Smooth muscle cell (in vitro differentiated cells): ENCODE measurements at regions not wholly inside any gene's neighbourhood (a gene's known extent, or its start where the extent isn't known, plus 50 kb on each side); places are given as distances from the start of the nearest gene placed in this dataset.

ENCODE experiments used
- DNase-seq: peaks from one replicate; lab custom pipeline; 2025; ENCODE audit not compliant: unreplicated experiment; lab: John Stamatoyannopoulos, UW
- H2AFZ ChIP-seq: fragments of 200-600 bp; sonication (generic); 2 replicates; pipeline ENCODE4 v1.6.0; 2016; ENCODE audit warnings: antibody characterized with exemption, low read depth, mild to moderate bottlenecking
- H3F3A ChIP-seq: fragments of 200-600 bp; sonication (generic); 2 replicates; pipeline ENCODE4 v1.6.0; 2017; ENCODE audit warnings: antibody characterized with exemption, low read depth
- H3K27ac ChIP-seq: fragments of 200-600 bp; sonication (generic); 2 replicates; pipeline ENCODE4 v1.5.1; 2016; ENCODE audit warnings: low read depth, mild to moderate bottlenecking
- H3K27me3 ChIP-seq: fragments of 200-600 bp; sonication (generic); 2 replicates; pipeline ENCODE4 v1.6.1; 2016; ENCODE audit warnings: low read depth, mild to moderate bottlenecking
- H3K36me3 ChIP-seq: fragments of 200-600 bp; sonication (generic); 2 replicates; pipeline ENCODE4 v1.5.1; 2016; ENCODE audit warnings: low read depth
- H3K4me1 ChIP-seq: fragments of 200-600 bp; sonication (generic); 2 replicates; pipeline ENCODE4 v1.5.1; 2016; ENCODE audit warnings: low read depth
- H3K4me2 ChIP-seq: fragments of 200-600 bp; sonication (generic); 2 replicates; pipeline ENCODE4 v1.6.0; 2016; ENCODE audit warnings: mild to moderate bottlenecking
- H3K4me3 ChIP-seq: fragments of 200-600 bp; sonication (generic); 2 replicates; pipeline ENCODE4 v1.5.1; 2016; ENCODE audit warnings: mild to moderate bottlenecking
- H3K79me2 ChIP-seq: fragments of 200-600 bp; sonication (generic); 2 replicates; pipeline ENCODE4 v1.6.0; 2016; ENCODE audit warnings: low read depth, mild to moderate bottlenecking
- H3K9ac ChIP-seq: fragments of 200-600 bp; sonication (generic); 2 replicates; pipeline ENCODE4 v1.6.0; 2016; ENCODE audit warnings: low read depth
- H3K9me3 ChIP-seq: fragments of 200-600 bp; sonication (generic); replicated peaks from 2 replicates; pipeline ENCODE4 v1.5.1; 2016; ENCODE audit warnings: low read depth
- H4K20me1 ChIP-seq: fragments of 200-600 bp; sonication (generic); 2 replicates; pipeline ENCODE4 v1.6.0; 2016; ENCODE audit warnings: low read depth
- WGBS: methylation state at CpG from one replicate; pipeline ENCODE4 v1.1.7; 2016; ENCODE audit warnings: low lambda C conversion rate; 5-methylcytosine and 5-hydroxymethylcytosine counted together
- TF ChIP-seq, protein P1 (sequence below): fragments of 200-600 bp; sonication (generic); IDR thresholded peaks from 2 replicates; pipeline ENCODE4 v1.5.1; 2017; ENCODE audit warnings: borderline replicate concordance, mild to moderate bottlenecking, antibody characterized with exemption; ENCODE audit not compliant: insufficient read depth, poor library complexity, severe bottlenecking

DNA sequence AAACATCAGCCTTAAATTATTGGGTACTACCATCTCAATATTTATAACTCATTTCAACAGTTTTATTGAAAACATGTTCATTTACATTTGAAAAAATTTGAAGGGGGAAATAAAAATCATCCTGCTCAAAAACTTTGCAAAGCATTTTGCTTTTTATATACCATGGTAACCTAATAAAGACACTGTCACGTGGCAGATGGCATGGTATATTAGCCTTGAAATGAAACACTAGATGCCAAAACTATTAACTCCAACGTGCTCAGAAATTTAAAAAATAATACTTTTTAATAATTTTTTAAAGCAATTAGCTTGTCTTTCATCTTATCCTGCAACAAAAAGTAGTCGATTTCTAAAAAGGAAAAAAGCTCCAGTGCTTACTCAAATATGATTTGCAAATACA is 88.6 kb upstream of the NFIB start:
- Histone ChIP-seq H4K20me1 (no peaks in the 10 kb centered on the region), H3F3A (no peaks in the 10 kb centered on the region), H3K4me3 (no peak overlapping the region), H3K27ac (no peak overlapping the region), H3K79me2 (no peaks in the 10 kb centered on the region), H3K9me3 (no peaks in the 10 kb centered on the region), H3K27me3 (no peaks in the 10 kb centered on the region), H3K9ac (no peak overlapping the region), H3K4me1 (peaks cover 5% of the 10 kb centered on the region), H2AFZ (no peak overlapping the region), H3K36me3 (no peaks in the 10 kb centered on the region), H3K4me2 (no peak overlapping the region)
- TF ChIP-seq, protein P1, sequence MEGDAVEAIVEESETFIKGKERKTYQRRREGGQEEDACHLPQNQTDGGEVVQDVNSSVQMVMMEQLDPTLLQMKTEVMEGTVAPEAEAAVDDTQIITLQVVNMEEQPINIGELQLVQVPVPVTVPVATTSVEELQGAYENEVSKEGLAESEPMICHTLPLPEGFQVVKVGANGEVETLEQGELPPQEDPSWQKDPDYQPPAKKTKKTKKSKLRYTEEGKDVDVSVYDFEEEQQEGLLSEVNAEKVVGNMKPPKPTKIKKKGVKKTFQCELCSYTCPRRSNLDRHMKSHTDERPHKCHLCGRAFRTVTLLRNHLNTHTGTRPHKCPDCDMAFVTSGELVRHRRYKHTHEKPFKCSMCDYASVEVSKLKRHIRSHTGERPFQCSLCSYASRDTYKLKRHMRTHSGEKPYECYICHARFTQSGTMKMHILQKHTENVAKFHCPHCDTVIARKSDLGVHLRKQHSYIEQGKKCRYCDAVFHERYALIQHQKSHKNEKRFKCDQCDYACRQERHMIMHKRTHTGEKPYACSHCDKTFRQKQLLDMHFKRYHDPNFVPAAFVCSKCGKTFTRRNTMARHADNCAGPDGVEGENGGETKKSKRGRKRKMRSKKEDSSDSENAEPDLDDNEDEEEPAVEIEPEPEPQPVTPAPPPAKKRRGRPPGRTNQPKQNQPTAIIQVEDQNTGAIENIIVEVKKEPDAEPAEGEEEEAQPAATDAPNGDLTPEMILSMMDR = no peak
- WGBS = 83% methylated on average over 3 of the region's 3 CpGs
- DNase-seq = no peak

DNA sequence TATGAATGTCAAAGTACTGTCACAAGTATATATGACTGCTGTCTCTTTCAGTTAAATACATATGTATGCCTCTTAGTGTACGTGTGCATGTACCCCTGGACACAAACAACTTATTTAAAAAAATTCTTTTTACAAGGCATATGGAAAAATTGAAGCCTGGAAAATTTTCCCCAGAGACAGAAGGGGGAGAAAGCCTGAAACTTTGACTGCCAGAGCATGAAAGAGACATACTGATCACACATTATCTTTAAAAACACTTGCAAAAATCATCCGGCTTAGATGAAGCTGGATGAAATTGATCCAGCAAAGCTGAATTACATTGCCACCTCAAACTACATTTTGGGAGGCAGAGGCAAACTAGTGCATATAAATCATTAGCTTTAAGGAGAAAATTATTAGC is 88.0 kb upstream of the NFIB start:
- no peaks in the 10 kb centered on the region for H3K27me3 ChIP-seq

DNA sequence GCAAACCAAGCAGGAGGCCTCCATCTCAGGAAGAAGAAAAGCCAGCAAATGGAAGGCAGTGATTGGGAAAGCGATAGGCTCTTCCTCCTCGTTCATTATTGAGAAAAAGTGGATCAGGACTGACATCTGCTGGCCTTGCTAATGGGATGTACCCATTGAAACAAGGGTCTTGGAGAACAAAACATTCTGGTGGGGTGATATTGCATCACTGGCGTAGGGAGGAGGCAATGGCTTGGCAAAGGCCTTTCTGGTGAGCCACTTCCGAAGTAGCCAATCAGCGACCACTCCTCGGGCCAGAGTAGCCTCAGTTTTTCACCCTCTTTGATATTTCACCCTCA is 86.7 kb upstream of the NFIB start:
- no peak for DNase-seq
- TF ChIP-seq, protein P1 = peak; percentile 41
- no peak overlapping the region for H3K27ac ChIP-seq
- no peaks in the 10 kb centered on the region for H3K9me3 ChIP-seq
- peaks cover 5% of the 10 kb centered on the region for H3K4me1 ChIP-seq
- H3K4me3 ChIP-seq = peak overlapping the region; percentile 16
- H4K20me1 ChIP-seq = no peaks in the 10 kb centered on the region
- no peaks in the 10 kb centered on the region for H3K79me2 ChIP-seq
- no peak overlapping the region for H3K9ac ChIP-seq
- H3K4me2 ChIP-seq = peak overlapping the region; percentile 81
- H3K27me3 ChIP-seq = no peaks in the 10 kb centered on the region
- no peak overlapping the region for H2AFZ ChIP-seq
- WGBS = 60% methylated on average over 6 of the region's 6 CpGs
- no peaks in the 10 kb centered on the region for H3F3A ChIP-seq
- H3K36me3 ChIP-seq = no peaks in the 10 kb centered on the region

More for the DNA sequence above, 88.0 kb upstream of the NFIB start:
- no peaks in the 10 kb centered on the region for H4K20me1 ChIP-seq
- no peak for DNase-seq
- H3K4me2 ChIP-seq = no peak overlapping the region
- H3F3A ChIP-seq = no peaks in the 10 kb centered on the region
- 85% methylated on average over 2 of the region's 2 CpGs for WGBS
- no peak overlapping the region for H2AFZ ChIP-seq
- no peak overlapping the region for H3K4me3 ChIP-seq
- H3K79me2 ChIP-seq = no peaks in the 10 kb centered on the region
- no peak overlapping the region for H3K9ac ChIP-seq
- no peak overlapping the region for H3K27ac ChIP-seq
- H3K36me3 ChIP-seq = no peaks in the 10 kb centered on the region
- H3K9me3 ChIP-seq = no peaks in the 10 kb centered on the region
- peaks cover 5% of the 10 kb centered on the region for H3K4me1 ChIP-seq
- TF ChIP-seq, protein P1 = no peak

DNA sequence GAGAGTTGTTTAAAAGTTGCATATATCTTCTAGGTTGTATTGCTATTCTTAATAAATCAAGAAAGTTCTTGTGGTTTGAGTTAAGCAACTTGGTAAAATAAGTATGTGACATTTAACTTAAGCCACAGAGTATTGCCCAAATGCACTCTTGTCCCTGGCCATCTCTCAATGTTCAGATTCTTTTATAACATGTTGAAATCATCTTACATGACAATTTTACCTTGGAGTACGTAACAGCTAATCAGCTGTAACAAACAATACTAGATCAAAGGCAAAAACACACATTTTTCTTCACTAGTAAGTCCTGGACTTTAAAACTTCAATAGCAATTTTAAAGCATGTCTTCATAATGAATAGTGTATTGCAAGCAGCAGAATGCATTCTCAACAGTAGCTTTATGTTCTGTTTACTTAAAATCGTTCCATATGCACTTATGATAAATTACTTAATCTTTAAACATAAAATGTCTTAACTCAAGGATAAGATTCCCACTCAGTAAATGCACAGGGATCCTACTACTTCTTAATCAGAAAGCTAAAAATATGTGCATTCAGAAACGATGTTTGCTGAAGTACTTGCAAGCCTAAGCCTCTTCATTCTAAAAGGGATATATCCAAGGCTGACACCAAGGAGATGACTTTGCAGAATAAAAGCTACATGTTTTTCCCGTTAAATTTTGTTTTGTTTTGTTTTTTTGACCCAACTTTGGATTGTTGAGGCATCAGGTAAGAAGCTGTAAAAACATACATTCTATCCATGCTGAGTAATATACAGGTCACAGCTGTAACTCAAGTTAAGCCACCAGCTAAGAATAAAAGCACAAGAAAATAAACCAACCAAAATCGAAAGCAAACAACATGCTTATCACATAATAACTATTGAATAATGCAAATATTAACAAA is 86.1 kb upstream of the NFIB start:
- Histone ChIP-seq H3K4me3 (peak overlapping the region; percentile 16), H3K9me3 (no peaks in the 10 kb centered on the region), H3F3A (no peaks in the 10 kb centered on the region), H3K4me1 (peaks cover 5% of the 10 kb centered on the region), H3K27ac (no peak overlapping the region), H4K20me1 (no peaks in the 10 kb centered on the region), H3K79me2 (no peaks in the 10 kb centered on the region), H3K4me2 (peak overlapping the region; percentile 81), H3K36me3 (no peaks in the 10 kb centered on the region), H3K9ac (no peak overlapping the region), H2AFZ (no peak overlapping the region), H3K27me3 (no peaks in the 10 kb centered on the region)
- 31% methylated on average over 5 of the region's 5 CpGs for WGBS
- TF ChIP-seq, protein P1 = no peak
- DNase-seq = no peak
